GM19467 (cell line): ENCODE measurements at regions not wholly inside any gene's neighbourhood (a gene's known extent, or its start where the extent isn't known, plus 50 kb on each side); places are given as distances from the start of the nearest gene placed in this dataset.
A peak's percentile ranks its signal among the peaks of the same experiment; 100 is the strongest.

Source experiments
- ATAC-seq: cut with Tn5 transposase; IDR thresholded peaks from one replicate; pipeline ENCODE4 v1.9.1; 2021; ENCODE audit warnings: mild to moderate bottlenecking, moderate library complexity; ENCODE audit not compliant: unreplicated experiment

- ATAC-seq, result no peak
These were observed 271.1 kb upstream of the CLEC14A start for GRCh38 chr14:38526826-38527501.

- ATAC-seq, result no peak
These were observed 269.0 kb upstream of the CLEC14A start for GRCh38 chr14:38524636-38525509.

- no peak for ATAC-seq
These were observed 266.8 kb upstream of the CLEC14A start for GRCh38 chr14:38522724-38523123.

DNA sequence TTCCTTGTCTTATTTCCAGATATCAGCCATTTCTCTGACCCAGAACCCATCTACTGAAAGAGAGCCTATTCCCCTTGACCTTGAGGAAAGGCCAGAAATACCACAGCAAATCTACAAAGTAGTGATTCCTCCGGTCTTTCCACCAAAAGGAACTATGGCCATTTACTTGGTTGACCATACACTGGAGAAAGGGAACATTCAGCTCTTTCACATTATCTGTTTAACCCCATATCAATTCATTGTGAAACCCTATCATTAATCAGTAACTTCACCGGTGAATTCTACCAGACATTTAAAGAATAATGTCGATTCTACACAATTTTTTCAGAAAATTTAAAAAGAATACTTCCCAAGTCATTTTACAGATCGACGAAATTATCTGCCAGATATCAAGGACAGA is 265.7 kb upstream of the CLEC14A start:
- no peak for ATAC-seq

DNA sequence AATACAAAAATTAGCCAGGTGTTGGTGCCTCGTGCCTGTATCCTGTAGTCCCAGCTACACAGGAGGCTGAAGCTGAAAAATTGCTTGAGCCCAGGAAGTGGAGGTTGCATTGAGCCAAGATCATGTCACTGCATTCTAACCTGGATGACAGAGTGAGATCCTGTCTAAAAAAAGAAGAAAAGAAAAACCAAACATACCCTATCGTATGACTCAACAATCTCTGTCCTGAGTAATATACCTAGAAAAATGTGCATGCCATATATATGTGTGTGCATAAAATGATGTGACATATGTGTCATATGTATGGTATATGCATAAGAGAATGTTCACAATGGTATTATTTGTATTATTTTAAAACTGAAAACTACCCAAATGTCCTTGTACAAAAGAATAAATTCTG is 261.5 kb upstream of the CLEC14A start:
- ATAC-seq, result no peak

DNA sequence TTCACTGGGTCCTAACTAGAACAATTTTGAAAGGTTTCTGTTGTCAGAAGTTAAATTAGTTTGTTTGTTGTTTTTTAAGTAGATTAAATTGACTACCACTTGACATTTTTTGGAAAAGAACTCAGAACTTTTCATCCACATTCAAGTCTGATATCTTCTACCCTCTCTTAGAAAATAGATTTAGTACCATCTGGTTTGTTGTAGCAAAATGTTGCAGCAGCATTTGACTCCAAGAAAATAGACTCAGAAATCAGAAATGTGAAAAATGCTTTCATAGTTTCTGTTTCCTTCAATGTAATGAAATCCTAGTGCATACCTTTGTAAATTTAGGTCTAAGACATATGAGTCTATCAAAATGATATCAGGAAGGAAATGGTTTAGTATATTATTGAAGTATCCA is 256.3 kb upstream of the CLEC14A start:
- no peak for ATAC-seq

- ATAC-seq, result no peak
These were observed 251.4 kb upstream of the CLEC14A start for GRCh38 chr14:38507299-38507698.

DNA sequence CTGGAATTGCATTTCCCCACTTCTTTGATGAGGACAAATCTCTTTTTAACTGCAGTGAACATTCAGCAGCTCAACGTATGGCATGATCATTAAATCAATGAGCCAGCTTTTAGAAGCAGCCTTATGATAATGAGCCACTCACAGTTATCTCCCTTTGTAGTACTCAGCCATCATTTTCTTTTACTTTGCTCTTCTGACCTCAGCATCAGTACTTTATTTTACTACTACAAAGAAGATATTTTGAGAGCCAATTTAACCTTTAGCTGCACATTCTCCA is 250.0 kb upstream of the CLEC14A start:
- no peak for ATAC-seq

DNA sequence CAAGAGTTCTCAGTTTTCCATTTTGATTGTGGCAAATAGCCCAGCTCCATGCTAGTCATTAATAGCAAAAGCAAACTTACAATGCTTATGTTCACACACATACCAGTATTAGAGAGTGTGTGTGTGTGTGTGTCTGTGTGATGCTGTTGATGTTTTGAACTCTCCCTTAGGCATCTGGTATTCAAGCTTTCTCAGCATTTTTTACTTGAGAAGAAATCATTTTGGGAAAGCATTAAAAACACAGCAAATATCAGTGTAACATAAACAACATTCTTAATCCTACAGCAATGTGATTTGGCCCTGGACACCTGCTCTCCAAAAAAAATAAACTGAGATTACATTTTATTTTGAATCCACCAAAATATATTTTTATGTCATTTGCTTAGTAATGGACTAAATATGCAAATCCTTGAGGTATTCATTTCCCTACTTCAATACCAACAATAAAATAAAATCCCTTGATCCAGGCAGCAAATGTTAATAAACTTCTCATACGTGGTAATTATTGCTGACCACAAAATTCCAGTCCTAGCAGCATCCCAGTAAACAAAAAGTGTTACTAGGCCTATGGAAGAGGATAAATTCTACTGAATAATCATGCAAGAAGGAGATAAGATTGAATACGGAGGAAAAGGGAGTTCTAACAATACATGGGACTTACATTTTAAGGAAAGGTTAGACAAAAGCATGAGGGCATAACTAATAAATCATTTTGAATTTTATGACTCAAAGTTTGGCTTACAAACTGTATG is 249.5 kb upstream of the CLEC14A start:
- no peak for ATAC-seq

- ATAC-seq, result no peak
These were observed 248.3 kb upstream of the CLEC14A start for GRCh38 chr14:38504175-38504574.

GRCh38 chr14:38502239-38502638 is 246.3 kb upstream of the CLEC14A start:
- no peak for ATAC-seq

DNA sequence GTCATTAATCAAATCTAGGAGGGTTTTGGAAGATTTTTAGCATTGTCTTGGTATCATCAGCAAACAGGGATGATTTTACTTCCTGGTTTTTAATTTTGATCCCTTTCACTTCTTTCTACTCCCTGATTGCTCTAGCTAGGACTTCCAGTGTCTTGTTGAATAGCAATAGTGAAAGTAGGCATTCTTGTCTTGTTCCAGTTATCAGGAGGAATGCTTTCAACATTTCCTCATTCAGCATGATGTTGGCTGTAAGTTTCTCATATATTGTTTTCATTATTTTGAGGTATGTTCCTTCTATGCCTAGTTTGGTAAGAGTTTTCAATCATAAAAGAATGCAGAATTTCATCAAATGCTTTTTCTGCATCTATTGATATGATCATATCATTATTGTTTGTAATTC is 244.2 kb upstream of the CLEC14A start:
- ATAC-seq, result no peak

DNA sequence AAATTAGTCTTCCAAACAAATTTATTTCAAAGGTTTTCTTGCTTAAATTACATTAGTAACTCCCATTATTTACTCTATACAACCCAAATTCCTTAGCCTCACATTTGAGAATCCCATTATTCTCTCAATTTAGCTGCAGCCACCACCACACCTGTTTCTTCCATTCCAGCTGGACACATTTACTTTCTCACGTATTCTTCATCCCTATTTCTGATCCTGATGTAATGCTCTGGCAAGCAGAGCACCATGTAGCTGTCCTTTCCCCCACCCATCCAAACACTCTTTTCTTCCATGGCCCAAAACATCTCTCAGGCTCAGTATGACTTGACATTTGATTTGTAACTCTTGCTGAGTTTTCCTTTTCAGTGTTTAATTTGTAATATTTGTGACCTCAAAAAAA is 240.2 kb upstream of the CLEC14A start:
- ATAC-seq, result no peak

DNA sequence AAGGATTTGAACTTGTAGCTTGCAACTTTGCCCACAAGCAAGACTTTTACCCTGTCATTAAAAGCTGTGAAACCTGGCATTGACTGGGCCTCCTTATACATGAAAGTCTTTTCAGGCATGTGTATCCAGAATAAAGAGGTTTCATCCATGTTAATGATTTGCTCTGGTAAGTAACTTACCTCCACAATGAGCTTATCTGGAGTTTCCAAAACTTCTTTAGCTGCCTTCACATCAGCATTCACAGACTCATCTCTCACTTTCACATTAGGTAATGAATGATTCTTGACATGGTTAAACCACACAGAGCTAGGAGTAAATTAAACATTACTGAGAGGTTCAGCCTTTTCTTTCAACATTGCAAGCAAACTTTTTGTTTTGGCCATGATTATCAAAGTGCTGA is 234.4 kb upstream of the CLEC14A start:
- ATAC-seq, result peak; percentile 91

GRCh38 chr14:38485026-38485425 is 229.1 kb upstream of the CLEC14A start:
- ATAC-seq, result no peak

- ATAC-seq, result no peak
These were observed 226.2 kb upstream of the CLEC14A start for GRCh38 chr14:38481952-38482678.

DNA sequence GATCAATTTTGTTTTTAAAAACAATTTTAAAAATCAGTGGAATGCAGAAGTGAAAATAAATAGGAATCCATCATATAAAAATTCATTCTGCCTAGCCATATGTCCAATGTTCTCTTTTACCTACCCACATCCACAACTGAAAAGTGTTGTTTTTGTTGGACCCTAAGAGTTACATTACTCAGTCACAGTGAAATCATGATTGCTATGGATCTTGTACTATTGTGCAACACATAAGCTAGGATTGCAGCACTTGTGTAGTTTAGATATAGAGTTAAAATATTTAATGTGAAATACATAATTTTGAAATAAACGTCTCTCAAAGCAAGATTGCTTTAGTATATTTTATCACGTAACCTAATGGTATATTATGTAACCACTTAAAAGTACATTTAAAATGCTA is 213.3 kb upstream of the CLEC14A start:
- ATAC-seq, result no peak

- ATAC-seq, result no peak
These were observed 186.3 kb upstream of the CLEC14A start for GRCh38 chr14:38442208-38442607.

GRCh38 chr14:38432186-38432585 is 176.3 kb upstream of the CLEC14A start:
- ATAC-seq, result no peak

GRCh38 chr14:38431156-38431555 is 175.3 kb upstream of the CLEC14A start:
- no peak for ATAC-seq

DNA sequence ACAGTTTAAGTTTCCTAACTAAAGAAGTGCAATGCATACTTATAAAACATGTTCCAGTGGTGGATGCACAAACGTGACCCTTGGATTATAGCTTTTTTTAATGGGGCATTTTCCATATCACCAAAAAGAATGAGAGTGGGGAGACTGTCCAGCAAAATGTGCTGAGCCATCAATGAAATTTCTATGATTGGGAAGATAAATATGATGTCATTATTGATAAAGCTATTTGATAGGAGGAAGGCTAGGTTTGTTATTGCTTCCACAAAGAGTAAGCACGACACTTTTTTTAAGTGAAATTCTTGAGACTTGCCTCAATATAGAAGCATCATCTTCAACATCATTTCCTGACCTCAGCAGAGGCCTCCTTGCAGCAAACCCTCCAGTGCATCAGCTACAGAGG is 174.6 kb upstream of the CLEC14A start:
- no peak for ATAC-seq
